ENCODE measurements at regions not wholly inside any gene's neighbourhood (a gene's known extent, or its start where the extent isn't known, plus 50 kb on each side); places are given as distances from the start of the nearest gene placed in this dataset.

- Histone ChIP-seq H3K36me3 (replicated peaks in 1 of 2; ENCODE audit: insufficient read depth in 1 of 2, low read depth in 2 of 2) (no peaks in the 10 kb centered on the region), H3K27me3 (no peaks in the 10 kb centered on the region), H3K9me3 (no peaks in the 10 kb centered on the region), H3K27ac (no peak overlapping the region), H3K4me1 (no peaks in the 10 kb centered on the region), H3K4me3 (no peak overlapping the region)
- intact Hi-C loops (cut with DNase I) = no loop called here
- TF ChIP-seq POLR2A (IDR thresholded peaks at IDR 0.05) (no peak), CTCF (IDR thresholded peaks at IDR 0.05) (no peak)
- DNase-seq (no peak), ATAC-seq (no peak)
- 88 to 94% methylated on average over 14 to 15 of the region's 15 CpGs for WGBS, 2 donors
These were observed 53.0 kb upstream of the CLDN14 start for GRCh38 chr21:36532769-36533467.

GRCh38 chr21:36533468-36533848, 53.5 kb upstream of the CLDN14 start:
- DNase-seq (no peak), ATAC-seq (no peak)
- no peaks in the 10 kb centered on the region for H3K27me3 ChIP-seq
- no peaks in the 10 kb centered on the region for H3K9me3 ChIP-seq
- H3K4me1 ChIP-seq = no peaks in the 10 kb centered on the region
- no peaks in the 10 kb centered on the region for H3K36me3 ChIP-seq (replicated peaks in 1 of 2; ENCODE audit: insufficient read depth in 1 of 2, low read depth in 2 of 2)
- WGBS, 2 donors = 71 to 76% methylated on average over 6 of the region's 6 CpGs
- no peak for TF ChIP-seq POLR2A (IDR thresholded peaks at IDR 0.05)
- no peak for TF ChIP-seq CTCF (IDR thresholded peaks at IDR 0.05)
- intact Hi-C loops (cut with DNase I) = no loop called here
- H3K4me3 ChIP-seq = no peak overlapping the region
- no peak overlapping the region for H3K27ac ChIP-seq

- H3K27ac ChIP-seq = no peak overlapping the region
- DNase-seq = no peak
- no peaks in the 10 kb centered on the region for H3K4me1 ChIP-seq
- no peaks in the 10 kb centered on the region for H3K27me3 ChIP-seq
- no peaks in the 10 kb centered on the region for H3K36me3 ChIP-seq (replicated peaks in 1 of 2; ENCODE audit: insufficient read depth in 1 of 2, low read depth in 2 of 2)
- no peak for ATAC-seq
- TF ChIP-seq CTCF (IDR thresholded peaks at IDR 0.05) (no peak), POLR2A (IDR thresholded peaks at IDR 0.05) (no peak)
- no peak overlapping the region for H3K4me3 ChIP-seq
- 54 to 80% methylated on average over 3 of the region's 3 CpGs for WGBS, 2 donors
- intact Hi-C loops (cut with DNase I) = no loop called here
- H3K9me3 ChIP-seq = no peaks in the 10 kb centered on the region
These were observed 54.7 kb upstream of the CLDN14 start for GRCh38 chr21:36534656-36535055.

GRCh38 chr21:36535618-36536241, 55.8 kb upstream of the CLDN14 start:
- Histone ChIP-seq H3K4me3 (no peak overlapping the region), H3K4me1 (no peaks in the 10 kb centered on the region), H3K9me3 (no peaks in the 10 kb centered on the region), H3K27ac (no peak overlapping the region), H3K36me3 (replicated peaks in 1 of 2; ENCODE audit: insufficient read depth in 1 of 2, low read depth in 2 of 2) (no peaks in the 10 kb centered on the region), H3K27me3 (no peaks in the 10 kb centered on the region)
- DNase-seq = no peak
- no peak for TF ChIP-seq CTCF (IDR thresholded peaks at IDR 0.05)
- no peak for TF ChIP-seq POLR2A (IDR thresholded peaks at IDR 0.05)
- intact Hi-C loops (cut with DNase I) = no loop called here
- 10 to 19% methylated on average over 6 of the region's 6 CpGs for WGBS, 2 donors
- ATAC-seq = no peak

- Histone ChIP-seq H3K9me3 (no peaks in the 10 kb centered on the region), H3K27ac (no peak overlapping the region), H3K27me3 (peaks cover 0 to 5% of the 10 kb centered on the region in 2 donors), H3K4me1 (peaks cover 6% of the 10 kb centered on the region), H3K36me3 (replicated peaks in 1 of 2; ENCODE audit: insufficient read depth in 1 of 2, low read depth in 2 of 2) (no peaks in the 10 kb centered on the region), H3K4me3 (no peak overlapping the region)
- no peak for TF ChIP-seq CTCF (IDR thresholded peaks at IDR 0.05)
- no peak for TF ChIP-seq POLR2A (IDR thresholded peaks at IDR 0.05)
- intact Hi-C loops (cut with DNase I) = no loop called here
- ATAC-seq (no peak), DNase-seq (no peak)
- WGBS, 2 donors = 76 to 82% methylated on average over 9 of the region's 11 CpGs
These were observed 58.8 kb upstream of the CLDN14 start for GRCh38 chr21:36538761-36539160.

Measured in body of pancreas (tissue), 4 donors.